IMR-90 (cell line): ENCODE measurements at regions not wholly inside any gene's neighbourhood (a gene's known extent, or its start where the extent isn't known, plus 50 kb on each side); places are given as distances from the start of the nearest gene placed in this dataset.

Source experiments
- ATAC-seq: fragments of 200-7000 bp; cut with Tn5 transposase; 2 replicates; pipeline ENCODE4 v1.9.1; 2020; ENCODE audit warnings: low read depth, mild to moderate bottlenecking, moderate library complexity
- BruUV-seq: library from RNA; stranded (reverse); fragments of 400-500 nt; replicated peaks from 2 replicates; lab custom pipeline; 2021; lab: Mats Ljungman, UMichigan
- CTCF ChIA-PET: fragments of 300-600 bp; formaldehyde crosslinking; extraction: SDS; loops from one replicate; lab custom pipeline; 2021; ENCODE audit warnings: antibody characterized with exemption; lab: Yijun Ruan, JAX
- POLR2A ChIA-PET: fragments of 300-600 bp; sonication (Branson Sonifier 250); formaldehyde crosslinking; loops from one replicate; lab custom pipeline; 2022; ENCODE audit warnings: antibody characterized with exemption; ENCODE audit not compliant: unreplicated experiment; lab: Charles Lee
- DNase-seq: peaks from one replicate; pipeline ENCODE4 v3.0.0; 2013
- H2AFZ ChIP-seq: replicated peaks from 2 replicates; pipeline ENCODE3; 2013; ENCODE audit warnings: low read length, mild to moderate bottlenecking; ENCODE audit not compliant: poor library complexity
- H2AK5ac ChIP-seq: 2 replicates; pipeline ENCODE4 v1.6.1; 2013; ENCODE audit warnings: low read depth, low read length, inconsistent platforms
- H2AK9ac ChIP-seq: replicated peaks from 2 replicates; pipeline ENCODE3; 2013; ENCODE audit warnings: mild to moderate bottlenecking, low read depth, low read length, moderate library complexity; ENCODE audit not compliant: poor library complexity
- H2BK120ac ChIP-seq: 2 replicates; pipeline ENCODE4 v1.6.1; 2013; ENCODE audit warnings: low read depth, low read length, inconsistent platforms
- H2BK15ac ChIP-seq: 3 replicates; pipeline ENCODE4 v1.6.1; 2013; ENCODE audit warnings: low read depth, low read length, inconsistent platforms
- H2BK20ac ChIP-seq: 2 replicates; pipeline ENCODE4 v1.6.1; 2013; ENCODE audit warnings: low read depth, mild to moderate bottlenecking, inconsistent platforms, low read length, moderate library complexity
- H2BK5ac ChIP-seq: 2 replicates; pipeline ENCODE4 v1.6.1; 2013; ENCODE audit warnings: mild to moderate bottlenecking, low read depth, low read length, inconsistent platforms; ENCODE audit not compliant: poor library complexity, severe bottlenecking
- H3K14ac ChIP-seq: replicated peaks from 2 replicates; pipeline ENCODE4 v1.6.1; 2013; ENCODE audit warnings: low read depth, low read length, inconsistent platforms
- H3K18ac ChIP-seq: 2 replicates; pipeline ENCODE4 v1.6.1; 2013; ENCODE audit warnings: low read depth, low read length, control low read depth
- H3K23ac ChIP-seq: 2 replicates; pipeline ENCODE4 v1.6.1; 2013; ENCODE audit warnings: low read depth, low read length, inconsistent platforms
- H3K27ac ChIP-seq: 2 replicates; pipeline ENCODE4 v1.5.1; 2013; ENCODE audit warnings: mild to moderate bottlenecking, control low read depth, low read length; ENCODE audit not compliant: insufficient read depth
- H3K27me3 ChIP-seq: 2 replicates; pipeline ENCODE4 v1.6.1; 2013; ENCODE audit warnings: low read length; ENCODE audit not compliant: control insufficient read depth, insufficient read depth
- H3K36me3 ChIP-seq: 2 replicates; pipeline ENCODE4 v1.6.1; 2013; ENCODE audit warnings: low read length, mixed read lengths; ENCODE audit not compliant: control insufficient read depth, insufficient read depth
- H3K4ac ChIP-seq: 2 replicates; pipeline ENCODE4 v1.6.1; 2013; ENCODE audit warnings: low read depth, low read length, inconsistent platforms
- H3K4me1 ChIP-seq: 2 replicates; pipeline ENCODE4 v1.6.1; 2013; ENCODE audit warnings: low read length, mixed read lengths; ENCODE audit not compliant: control insufficient read depth, insufficient read depth
- H3K4me2 ChIP-seq: 2 replicates; pipeline ENCODE4 v1.6.1; 2013; ENCODE audit warnings: low read depth, mild to moderate bottlenecking, control low read depth, low read length, moderate library complexity
- H3K4me3 ChIP-seq: 2 replicates; pipeline ENCODE4 v1.5.1; 2013; ENCODE audit warnings: low read depth, mild to moderate bottlenecking, control low read depth, low read length, moderate library complexity; ENCODE audit not compliant: insufficient read depth
- H3K56ac ChIP-seq: 2 replicates; pipeline ENCODE4 v1.6.1; 2013; ENCODE audit warnings: low read length, inconsistent platforms; ENCODE audit not compliant: insufficient read depth; ENCODE audit errors: extremely low read depth
- H3K79me1 ChIP-seq, 2 experiments: 2 replicates each; pipeline ENCODE4 v1.6.1; 2013; ENCODE audit warnings: low read length in 2 of 2, inconsistent platforms in 1 of 2, low read depth in 1 of 2
- H3K9ac ChIP-seq: 2 replicates; pipeline ENCODE4 v1.6.1; 2013; ENCODE audit warnings: low read depth, low read length, control low read depth
- H3K9me1 ChIP-seq: 2 replicates; pipeline ENCODE4 v1.6.1; 2013; ENCODE audit warnings: low read length, inconsistent platforms; ENCODE audit not compliant: insufficient read depth
- H3K9me3 ChIP-seq: 2 replicates; pipeline ENCODE4 v1.6.1; 2013; ENCODE audit warnings: low read length; ENCODE audit not compliant: control insufficient read depth, insufficient read depth
- H4K20me1 ChIP-seq: 2 replicates; pipeline ENCODE4 v1.6.1; 2013; ENCODE audit warnings: low read length, inconsistent platforms; ENCODE audit not compliant: insufficient read depth
- H4K5ac ChIP-seq: 2 replicates; pipeline ENCODE4 v1.6.1; 2013; ENCODE audit warnings: mild to moderate bottlenecking, low read depth, low read length, control low read depth
- H4K8ac ChIP-seq, 2 experiments: 2 replicates each; pipeline ENCODE4 v1.6.1; 2013; ENCODE audit warnings: low read depth in 2 of 2, low read length in 2 of 2, control low read depth in 1 of 2, inconsistent platforms in 1 of 2
- H4K91ac ChIP-seq: 2 replicates; pipeline ENCODE4 v1.6.1; 2013; ENCODE audit warnings: low read depth, low read length, inconsistent platforms; ENCODE audit not compliant: insufficient read depth
- BHLHE40 ChIP-seq: fragments of 150-350 bp; IDR thresholded peaks from 2 replicates; pipeline ENCODE4 v1.6.1; 2016; ENCODE audit warnings: mild to moderate bottlenecking, low read depth, low read length
- MAZ ChIP-seq: IDR thresholded peaks from 2 replicates; pipeline ENCODE4 v1.6.1; 2012; ENCODE audit warnings: low read depth, mild to moderate bottlenecking, low read length, improper control_type of control experiment, moderate library complexity, borderline replicate concordance
- MXI1 ChIP-seq: IDR thresholded peaks from 2 replicates; pipeline ENCODE4 v1.6.1; 2012; ENCODE audit warnings: low read depth, mild to moderate bottlenecking, low read length, moderate library complexity, borderline replicate concordance
- NFE2L2 ChIP-seq: fragments of 150-350 bp; IDR thresholded peaks from 2 replicates; pipeline ENCODE4 v1.6.1; 2016; ENCODE audit warnings: low read depth, mild to moderate bottlenecking, low read length
- POLR2A ChIP-seq: IDR thresholded peaks from 2 replicates; pipeline ENCODE4 v1.6.1; 2012; ENCODE audit warnings: mild to moderate bottlenecking, low read depth, low read length
- SMC3 ChIP-seq: fragments of 150-350 bp; IDR thresholded peaks from 2 replicates; pipeline ENCODE4 v1.6.1; 2016; ENCODE audit warnings: low read depth, mild to moderate bottlenecking, antibody characterized with exemption, low read length, moderate library complexity
- WGBS, 2 experiments: methylation state at CpG; one replicate each; pipeline versions ENCODE4 v1.1.5 to v1.1.7; 2013; ENCODE audit warnings: missing lambda C conversion rate in 2 of 2; ENCODE audit not compliant: insufficient read length in 1 of 2; ENCODE audit errors: extremely low coverage in 2 of 2; 5-methylcytosine and 5-hydroxymethylcytosine counted together
- dilution Hi-C: fragments of 300-500 bp; cut with HindIII; formaldehyde crosslinking; loops from one replicate; pipeline ENCODE4 v1.14.3; 2018; ENCODE audit warnings: low sequenced_read_pairs; ENCODE audit not compliant: unreplicated experiment
- in situ Hi-C: fragments of 300-500 bp; cut with MboI; formaldehyde crosslinking; loops from 3 replicates; pipeline ENCODE4 v1.14.3; 2019; ENCODE audit warnings: low sequenced_read_pairs, inconsistent platforms, mixed read lengths
- intact Hi-C: fragments of 100-400 bp; cut with micrococcal nuclease; formaldehyde crosslinking; loops from 2 replicates; pipeline ENCODE4 v1.10.0; 2022

- H3K23ac ChIP-seq, result no peak overlapping the region
- BruUV-seq, result no TSS peak
- no peak overlapping the region for H4K91ac ChIP-seq
- dilution Hi-C loops (no loop called here), in situ Hi-C loops (no loop called here), intact Hi-C loops (no loop called here)
- H3K27ac ChIP-seq, result no peak overlapping the region
- H4K5ac ChIP-seq, result no peak overlapping the region
- H2BK20ac ChIP-seq, result no peak overlapping the region
- ChIA-PET CTCF (interaction anchor here (0.7 kb wide), 1 partner anchor 103 kb away, joined by 3 read pairs; no protein-coding TSS in a partner anchor), POLR2A (no interaction called here)
- H3K79me1 ChIP-seq, result no peaks in the 10 kb centered on the region
- H3K56ac ChIP-seq, result no peak overlapping the region
- no peak overlapping the region for H2BK120ac ChIP-seq
- H3K4me2 ChIP-seq, result no peak overlapping the region
- H3K4me3 ChIP-seq, result no peak overlapping the region
- no peak overlapping the region for H3K18ac ChIP-seq
- no peaks in the 10 kb centered on the region for H4K20me1 ChIP-seq
- no peak overlapping the region for H3K14ac ChIP-seq
- no peak overlapping the region for H3K9ac ChIP-seq
- H3K9me3 ChIP-seq, result peaks cover 12% of the 10 kb centered on the region; the same call in 1 of the 2 replicates
- H2AK5ac ChIP-seq, result no peak overlapping the region
- no peaks in the 10 kb centered on the region for H3K36me3 ChIP-seq
- TF ChIP-seq POLR2A (no peak), SMC3 (no peak), NFE2L2 (no peak), MAZ (no peak), BHLHE40 (no peak), MXI1 (no peak)
- H3K4me1 ChIP-seq, result no peaks in the 10 kb centered on the region
- no peak overlapping the region for H2BK15ac ChIP-seq
- DNase-seq (no peak), ATAC-seq (no peak)
- H2BK5ac ChIP-seq, result no peak overlapping the region
- no peak overlapping the region for H2AFZ ChIP-seq
- H4K8ac ChIP-seq, result no peak overlapping the region
- H3K27me3 ChIP-seq, result no peaks in the 10 kb centered on the region
- 0% methylated on average over 1 of the region's 4 CpGs; no CpG with 5 or more reads in 1 of the 2 experiments for WGBS, 2 experiments
- no peaks in the 10 kb centered on the region for H3K9me1 ChIP-seq
- H3K4ac ChIP-seq, result no peak overlapping the region
- no peak overlapping the region for H2AK9ac ChIP-seq
These were observed 138.9 kb upstream of the SMIM31 start for GRCh38 chr4:164614999-164615398.
